Urinary bladder (tissue), 3 donors: ENCODE measurements at regions not wholly inside any gene's neighbourhood (a gene's known extent, or its start where the extent isn't known, plus 50 kb on each side); places are given as distances from the start of the nearest gene placed in this dataset.

Experiments used
- DNase-seq: peaks from one replicate; pipeline ENCODE4 v3.0.0-alpha.2; 2015; ENCODE audit errors: extremely low spot score
- H3K27ac ChIP-seq: one replicate; pipeline ENCODE4 v1.5.1; 2013; ENCODE audit warnings: low read depth, mild to moderate bottlenecking, moderate library complexity
- H3K36me3 ChIP-seq: one replicate; pipeline ENCODE4 v1.6.1; 2013; ENCODE audit warnings: mild to moderate bottlenecking, moderate library complexity; ENCODE audit not compliant: insufficient read depth
- H3K4me1 ChIP-seq: one replicate; pipeline ENCODE4 v1.6.1; 2013; ENCODE audit warnings: mild to moderate bottlenecking, moderate library complexity; ENCODE audit not compliant: insufficient read depth
- H3K4me3 ChIP-seq: one replicate; pipeline ENCODE4 v1.5.1; 2013; ENCODE audit warnings: low read depth, low read length
- WGBS: extraction: QIAGEN DNeasy Blood & Tissue Kit; methylation state at CpG from one replicate; pipeline ENCODE4 v1.1.7; 2013; 5-methylcytosine and 5-hydroxymethylcytosine counted together
- donor health status: healthy with polysubstance abuse.
- donor health status: healthy.

DNA sequence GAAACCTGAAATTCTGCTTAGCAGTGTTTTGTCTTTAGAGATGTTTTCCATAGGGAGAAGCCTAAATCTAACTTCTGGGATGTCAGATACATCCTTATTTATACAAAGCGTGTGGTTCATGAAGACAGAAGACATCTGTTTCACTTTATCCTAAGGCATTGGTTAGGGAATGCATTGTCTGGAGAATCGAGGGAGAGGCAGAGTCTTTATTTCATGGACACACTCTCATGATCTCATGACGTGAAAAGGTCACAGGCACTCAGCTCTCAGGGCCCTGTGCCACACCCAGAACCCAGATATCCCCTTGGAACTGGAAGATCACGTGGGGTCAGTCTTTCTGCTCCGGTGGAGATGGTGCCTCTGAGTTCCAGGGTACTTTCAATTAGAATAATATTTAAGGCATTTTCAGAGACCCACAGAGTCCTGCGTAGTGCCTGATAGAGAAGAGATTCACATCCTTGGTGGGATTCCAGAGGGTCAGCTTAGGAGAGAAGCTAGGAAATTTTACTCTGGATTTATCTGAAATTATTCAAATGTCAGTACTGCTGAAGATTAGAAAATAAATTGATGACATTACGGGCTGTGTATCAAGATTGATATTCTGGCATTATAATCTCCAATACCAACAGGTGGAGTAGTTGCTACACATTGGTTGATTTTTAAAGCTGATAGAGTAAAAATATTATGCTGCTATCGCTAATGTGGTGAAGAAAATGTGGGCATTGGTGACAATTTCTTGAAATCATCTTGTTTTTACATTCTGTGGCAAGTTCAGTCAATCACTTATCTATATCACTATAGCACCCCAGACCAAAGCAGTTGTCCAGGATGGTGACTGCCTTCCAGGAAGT lies 378.3 kb downstream of the MTRR start:
- no peak for DNase-seq
- WGBS, result 43% methylated on average over 8 of the region's 8 CpGs
- no peaks in the 10 kb centered on the region for H3K36me3 ChIP-seq
- H3K4me1 ChIP-seq, result no peaks in the 10 kb centered on the region
- H3K4me3 ChIP-seq, result no peak overlapping the region
- H3K27ac ChIP-seq, result no peak overlapping the region

DNA sequence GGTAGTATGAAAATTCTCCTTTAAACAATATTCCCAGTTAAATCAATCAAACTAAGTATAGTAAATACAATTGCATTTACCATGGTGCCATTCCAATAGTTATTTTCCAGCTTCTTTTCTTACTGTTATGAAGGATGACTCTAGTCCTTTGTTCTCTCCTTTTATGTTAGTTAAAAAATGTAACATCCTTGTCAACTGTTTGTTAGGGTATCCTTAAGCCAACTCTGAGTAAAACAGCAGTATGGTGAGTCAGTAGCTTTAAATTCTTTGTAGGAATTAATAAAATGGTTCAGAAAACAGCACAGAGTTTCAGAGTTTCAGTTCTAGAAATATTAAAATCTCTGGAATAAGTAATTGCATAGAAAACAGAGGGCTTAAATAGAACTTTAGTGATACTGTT lies 384.4 kb downstream of the MTRR start:
- no peak for DNase-seq
- Histone ChIP-seq H3K27ac (no peak overlapping the region), H3K4me3 (no peak overlapping the region), H3K36me3 (no peaks in the 10 kb centered on the region), H3K4me1 (no peaks in the 10 kb centered on the region)

DNA sequence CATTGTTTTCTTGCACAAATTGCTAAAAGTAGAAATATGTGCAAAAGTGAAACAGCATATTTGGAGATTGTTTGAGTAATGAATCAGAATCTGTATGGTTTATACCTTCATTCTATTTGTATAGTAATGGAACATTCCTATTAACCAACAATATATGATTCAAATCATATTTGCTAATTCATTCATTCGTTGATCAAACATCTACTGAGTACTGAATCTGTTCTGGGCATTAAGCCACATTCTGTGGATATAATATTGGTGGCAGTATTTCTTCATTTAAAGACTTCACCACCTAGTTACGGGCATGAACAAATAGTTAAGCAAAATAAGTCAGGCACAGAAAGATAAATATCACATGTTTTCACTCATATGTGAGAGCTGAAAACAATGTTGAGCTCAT lies 385.7 kb downstream of the MTRR start:
- no peaks in the 10 kb centered on the region for H3K4me1 ChIP-seq
- H3K4me3 ChIP-seq, result no peak overlapping the region
- DNase-seq, result no peak
- H3K36me3 ChIP-seq, result no peaks in the 10 kb centered on the region
- 71% methylated on average over 2 of the region's 2 CpGs for WGBS
- H3K27ac ChIP-seq, result no peak overlapping the region

DNA sequence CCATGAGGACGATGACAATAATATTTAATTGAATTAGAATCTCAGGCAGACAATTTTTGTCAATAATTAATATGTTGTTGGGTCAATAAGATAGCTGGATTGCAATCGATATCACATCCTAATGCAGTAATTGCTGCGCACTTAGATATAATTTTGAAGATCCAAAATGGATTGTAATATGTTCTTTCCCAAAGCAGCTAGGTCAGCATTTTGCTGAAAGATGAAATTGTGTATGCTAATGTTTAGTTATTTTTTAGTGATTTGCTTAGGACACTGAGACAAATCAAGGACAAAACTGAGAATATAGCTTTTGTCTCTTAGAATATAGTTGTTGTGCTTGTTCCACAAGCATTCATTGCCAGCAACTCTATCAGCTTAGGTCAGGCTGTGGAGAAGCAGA lies 389.9 kb downstream of the MTRR start:
- Histone ChIP-seq H3K36me3 (no peaks in the 10 kb centered on the region), H3K4me3 (no peak overlapping the region), H3K4me1 (no peaks in the 10 kb centered on the region), H3K27ac (no peak overlapping the region)
- DNase-seq, result no peak
- 84% methylated on average over 3 of the region's 3 CpGs for WGBS

DNA sequence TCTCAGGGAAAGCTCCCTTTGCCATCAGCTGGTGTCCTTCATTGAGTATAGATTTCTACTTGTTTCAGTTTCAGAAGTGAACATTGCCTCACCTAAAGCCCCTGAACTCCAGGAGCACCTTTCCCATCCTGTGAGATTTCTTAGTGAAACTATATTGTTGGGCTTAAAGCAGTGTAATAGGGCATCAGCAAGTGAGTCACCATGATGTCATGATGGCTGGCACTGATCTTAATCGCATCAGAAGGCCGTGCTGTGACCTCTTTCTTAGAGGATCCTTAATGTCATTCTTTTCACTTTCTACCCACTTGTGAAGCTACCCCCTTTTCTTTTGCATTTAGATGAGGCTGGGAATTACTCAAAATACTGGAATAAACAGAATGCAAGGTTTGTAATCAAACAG lies 401.3 kb downstream of the MTRR start:
- no peaks in the 10 kb centered on the region for H3K4me1 ChIP-seq
- H3K36me3 ChIP-seq, result no peaks in the 10 kb centered on the region
- no peak overlapping the region for H3K27ac ChIP-seq
- 93% methylated on average over 2 of the region's 2 CpGs for WGBS
- no peak for DNase-seq
- no peak overlapping the region for H3K4me3 ChIP-seq

DNA sequence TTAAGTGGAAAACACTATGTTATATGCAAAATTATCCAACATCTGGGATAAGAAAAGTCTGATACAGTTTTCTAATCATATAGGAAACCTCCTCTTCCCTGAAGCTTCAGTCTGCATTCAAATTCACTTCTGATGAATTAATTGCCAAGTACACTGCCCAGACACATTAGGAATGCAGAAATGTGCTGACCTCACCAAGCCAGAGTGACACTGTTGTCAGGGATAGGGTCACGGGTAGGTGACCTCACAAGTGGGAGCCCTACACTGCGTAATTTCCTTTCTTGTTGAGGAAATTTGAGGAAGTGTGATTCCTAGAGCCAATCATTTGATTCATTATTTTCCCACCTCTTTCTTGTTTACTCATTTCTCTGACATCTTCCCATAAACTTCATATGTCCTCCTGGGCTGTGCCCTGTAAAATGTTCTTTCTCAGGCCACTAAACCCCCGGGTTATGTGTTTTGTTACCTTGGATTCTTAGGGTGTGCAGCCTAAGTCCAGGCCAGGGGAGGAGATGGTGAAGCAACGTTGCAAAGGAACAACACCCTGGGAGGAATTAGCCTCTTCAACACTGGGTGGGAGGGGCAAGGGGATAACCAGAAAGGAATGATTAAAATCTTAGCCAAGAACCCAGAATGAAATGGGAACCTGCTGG lies 411.9 kb downstream of the MTRR start:
- Histone ChIP-seq H3K27ac (no peak overlapping the region), H3K4me3 (no peak overlapping the region), H3K4me1 (no peaks in the 10 kb centered on the region), H3K36me3 (no peaks in the 10 kb centered on the region)
- 61% methylated on average over 4 of the region's 4 CpGs for WGBS
- DNase-seq, result no peak

DNA sequence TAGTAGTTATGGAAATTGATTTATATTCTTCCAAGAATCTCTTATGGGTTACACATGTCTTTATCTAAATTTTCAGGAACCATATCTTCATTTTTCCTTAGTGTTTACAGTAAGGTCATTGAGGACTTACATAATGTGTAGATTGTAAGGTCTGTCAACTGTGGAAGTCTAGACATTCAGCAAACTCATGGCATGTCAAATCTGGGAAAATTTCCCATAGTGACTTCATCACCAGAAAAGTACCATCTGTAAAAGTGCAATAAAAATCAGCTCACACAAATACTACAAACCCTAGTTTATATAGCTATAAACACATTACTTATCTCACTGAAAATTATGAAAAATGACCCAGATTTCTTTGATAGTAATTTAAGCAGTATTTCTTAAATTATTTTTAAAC lies 419.4 kb downstream of the MTRR start:
- Histone ChIP-seq H3K4me1 (no peaks in the 10 kb centered on the region), H3K4me3 (no peak overlapping the region), H3K36me3 (no peaks in the 10 kb centered on the region), H3K27ac (no peak overlapping the region)
- DNase-seq, result no peak

DNA sequence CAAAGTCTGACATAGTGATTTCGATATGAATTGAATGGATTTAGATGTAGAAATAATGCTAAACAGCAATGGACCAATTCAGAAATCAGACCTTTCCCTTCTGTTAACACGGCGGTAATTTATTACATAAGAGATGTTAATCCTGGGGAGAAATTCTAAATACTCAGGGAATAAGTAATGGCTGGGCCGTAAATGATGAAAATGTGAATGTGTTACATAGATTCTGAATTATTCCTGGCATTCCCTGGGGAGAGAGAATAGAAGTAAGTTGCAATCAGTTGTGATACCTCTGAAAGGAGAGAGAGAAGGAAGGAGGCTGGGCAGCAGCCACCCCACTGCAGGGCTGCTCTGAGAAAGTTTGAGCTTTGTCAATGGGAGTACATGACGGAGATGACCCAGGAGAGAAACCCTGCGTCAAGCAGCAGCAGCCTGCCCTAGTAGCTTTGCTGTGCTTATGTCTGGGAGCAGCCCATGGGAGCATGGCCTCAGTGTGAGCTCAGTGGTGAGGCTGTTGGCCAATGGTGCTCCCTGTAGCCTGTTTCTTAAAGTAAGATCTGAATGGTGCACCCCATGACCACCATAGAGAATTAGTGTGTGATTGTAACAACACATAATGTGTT lies 420.1 kb downstream of the MTRR start:
- Histone ChIP-seq H3K4me3 (no peak overlapping the region), H3K27ac (no peak overlapping the region), H3K36me3 (no peaks in the 10 kb centered on the region), H3K4me1 (no peaks in the 10 kb centered on the region)
- 65% methylated on average over 6 of the region's 6 CpGs for WGBS
- DNase-seq, result no peak

DNA sequence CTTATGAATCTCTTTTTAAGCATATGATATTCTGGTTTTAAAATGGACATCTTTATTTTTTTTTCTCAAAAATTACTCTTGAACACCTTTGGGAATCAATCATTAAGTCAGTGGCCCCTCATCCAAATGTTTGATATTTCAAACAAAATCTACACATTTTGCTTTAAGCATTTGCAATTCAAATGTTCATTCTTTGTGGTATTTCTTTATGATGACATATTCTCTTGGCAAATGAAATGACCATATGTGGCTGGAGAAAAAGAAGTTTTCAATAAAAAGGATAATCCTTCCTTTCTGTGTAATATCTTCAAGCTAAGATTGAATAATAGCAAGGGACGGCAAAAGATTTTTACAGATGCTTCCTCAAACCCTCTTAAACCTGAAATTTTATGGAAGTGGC lies 420.8 kb downstream of the MTRR start:
- Histone ChIP-seq H3K4me1 (no peaks in the 10 kb centered on the region), H3K4me3 (no peak overlapping the region), H3K27ac (no peak overlapping the region), H3K36me3 (no peaks in the 10 kb centered on the region)
- WGBS, result 55% methylated on average over 1 of the region's 1 CpG
- DNase-seq, result no peak

DNA sequence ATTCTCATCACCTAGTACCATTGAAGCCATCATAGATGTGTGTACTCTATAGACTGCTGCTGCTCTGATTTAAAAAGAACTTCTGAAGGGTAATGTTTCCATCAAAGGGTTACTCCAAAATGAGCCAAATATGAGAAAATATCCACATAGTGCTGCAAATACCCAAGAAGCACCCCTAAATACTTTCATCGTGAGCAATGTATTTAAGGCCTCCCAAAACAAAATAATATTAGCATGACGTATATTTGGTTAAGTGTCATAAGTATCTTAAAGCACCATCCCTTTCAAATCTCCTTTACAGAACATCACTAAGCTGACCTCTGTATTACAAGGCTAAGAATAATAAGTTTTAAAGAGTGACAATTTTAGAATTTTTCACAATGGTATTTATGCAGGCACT lies 421.8 kb downstream of the MTRR start:
- DNase-seq, result no peak
- no peaks in the 10 kb centered on the region for H3K4me1 ChIP-seq
- 88% methylated on average over 2 of the region's 2 CpGs for WGBS
- H3K4me3 ChIP-seq, result no peak overlapping the region
- H3K27ac ChIP-seq, result no peak overlapping the region
- no peaks in the 10 kb centered on the region for H3K36me3 ChIP-seq

DNA sequence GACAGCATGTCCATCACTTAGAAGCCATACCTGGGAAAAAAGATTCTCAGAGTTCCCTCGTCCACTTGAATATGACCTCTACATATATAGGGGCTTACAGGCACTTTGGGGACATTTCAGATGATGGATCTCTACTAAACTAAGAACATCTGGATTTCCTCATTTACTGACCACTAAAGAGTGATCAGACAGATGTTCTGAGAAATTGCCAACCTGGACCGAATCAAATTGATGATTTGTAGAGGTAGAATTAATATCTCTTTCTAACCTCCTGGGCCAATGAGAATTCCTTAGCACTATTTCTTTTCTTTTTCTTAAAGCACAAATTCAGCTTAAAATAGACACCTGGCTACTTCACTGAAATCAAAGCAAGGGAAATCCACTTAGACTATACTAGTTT lies 422.7 kb downstream of the MTRR start:
- no peak overlapping the region for H3K27ac ChIP-seq
- DNase-seq, result no peak

DNA sequence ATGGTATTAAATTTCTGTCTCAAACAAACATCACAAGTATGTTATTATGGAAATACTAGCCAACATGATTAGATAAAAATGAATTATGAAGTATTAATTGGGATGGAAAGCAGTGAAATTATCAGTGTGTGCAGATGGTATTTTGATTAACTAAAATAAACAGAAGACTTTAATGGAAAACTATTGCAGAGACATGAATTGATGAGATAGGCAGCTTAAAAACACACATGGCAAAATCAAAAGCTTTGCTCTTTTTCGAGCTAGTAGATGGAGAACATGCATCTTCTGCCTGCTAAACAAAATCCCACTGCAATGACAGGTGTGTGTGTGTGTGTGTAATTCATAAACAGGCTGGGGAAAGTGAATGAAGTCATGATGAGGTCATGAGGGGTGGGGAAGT lies 426.2 kb downstream of the MTRR start:
- no peak for DNase-seq
- H3K4me1 ChIP-seq, result no peaks in the 10 kb centered on the region
- no peak overlapping the region for H3K27ac ChIP-seq
- no peak overlapping the region for H3K4me3 ChIP-seq
- H3K36me3 ChIP-seq, result no peaks in the 10 kb centered on the region
- 56% methylated on average over 1 of the region's 1 CpG for WGBS

More for the DNA sequence above, 422.7 kb downstream of the MTRR start:
- 92% methylated on average over 2 of the region's 2 CpGs for WGBS
- Histone ChIP-seq H3K4me3 (no peak overlapping the region), H3K36me3 (no peaks in the 10 kb centered on the region), H3K4me1 (no peaks in the 10 kb centered on the region)

DNA sequence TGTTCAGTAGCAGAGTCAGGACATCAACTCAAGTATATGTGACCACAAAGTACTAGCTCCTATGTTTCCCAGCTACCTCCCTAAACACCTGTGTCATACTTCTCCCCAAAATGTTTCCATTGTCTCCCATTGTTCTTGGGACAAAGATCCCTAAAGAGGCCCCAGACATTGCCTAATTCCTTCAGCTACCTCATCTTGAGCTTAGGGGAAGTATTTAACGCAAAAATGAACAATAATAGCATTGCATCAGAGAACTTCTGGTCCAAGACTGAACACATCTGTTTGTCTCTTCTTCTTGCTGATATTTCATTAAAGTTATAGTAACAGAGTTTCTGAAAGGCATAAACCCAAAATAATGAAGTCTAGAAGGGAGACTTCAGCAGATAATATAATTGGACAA lies 430.8 kb downstream of the MTRR start:
- 79% methylated on average over 1 of the region's 1 CpG for WGBS
- DNase-seq, result no peak
- Histone ChIP-seq H3K36me3 (no peaks in the 10 kb centered on the region), H3K27ac (no peak overlapping the region), H3K4me1 (no peaks in the 10 kb centered on the region), H3K4me3 (no peak overlapping the region)

DNA sequence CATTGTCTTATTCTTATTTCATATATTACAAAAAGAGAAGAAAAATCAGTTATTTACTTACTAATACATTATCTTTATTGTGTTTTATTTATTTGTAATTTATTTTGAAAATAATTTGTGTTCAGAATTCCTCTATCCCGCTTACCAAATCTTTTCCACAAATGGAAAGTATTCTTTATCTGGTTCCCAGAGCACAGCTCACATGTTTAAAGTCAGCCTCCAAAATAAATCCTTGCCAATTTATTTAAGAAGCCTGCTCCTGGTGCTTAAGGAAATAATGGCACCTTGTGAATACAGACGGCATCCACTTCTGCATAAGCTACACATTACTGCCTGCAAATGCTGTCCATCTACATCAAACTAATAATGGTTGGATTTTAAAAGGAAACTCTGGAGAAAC lies 435.4 kb downstream of the MTRR start:
- Histone ChIP-seq H3K4me1 (no peaks in the 10 kb centered on the region), H3K4me3 (no peak overlapping the region), H3K36me3 (no peaks in the 10 kb centered on the region), H3K27ac (no peak overlapping the region)
- no peak for DNase-seq
- 29% methylated on average over 2 of the region's 2 CpGs for WGBS
